ENCODE measurements at regions not wholly inside any gene's neighbourhood (a gene's known extent, or its start where the extent isn't known, plus 50 kb on each side); places are given as distances from the start of the nearest gene placed in this dataset.

- no peak for TF ChIP-seq GATA3 (IDR thresholded peaks at IDR 0.05; ENCODE audit: low read depth, low read length)
- no peak for TF ChIP-seq GATA2 (IDR thresholded peaks at IDR 0.05; ENCODE audit: low read depth, low read length)
Measured at GRCh38 chr3:68295457-68295856, 636.9 kb downstream of the TAFA4 start.
